Peyer's patch (tissue), 4 donors: ENCODE measurements at regions not wholly inside any gene's neighbourhood (a gene's known extent, or its start where the extent isn't known, plus 50 kb on each side); places are given as distances from the start of the nearest gene placed in this dataset.
"Not testable (repeated sequence)": the region's sequence is repeated elsewhere in the genome, so short reads cannot be mapped to it uniquely, and the experiment has no call there.

Experiments
- DNase-seq, 3 donors: peaks; one replicate each; pipeline ENCODE4 v3.0.0-alpha.2; 2017 to 2019
- H3K27ac ChIP-seq, 4 donors: fragments of 200-600 bp; sonication (generic); one replicate each; pipeline ENCODE4 v1.5.1; 2016 to 2019
- H3K27me3 ChIP-seq, 2 donors: fragments of 200-600 bp; sonication (generic); one replicate each; pipeline ENCODE4 v1.5.1; 2019
- H3K36me3 ChIP-seq, 3 donors: fragments of 200-600 bp; sonication (generic); one replicate each; pipeline ENCODE4 v1.5.1; 2016 to 2019
- H3K4me1 ChIP-seq, 4 donors: fragments of 200-600 bp; sonication (generic); one replicate each; pipeline ENCODE4 v1.5.1; 2016 to 2019
- H3K4me3 ChIP-seq, 4 donors: fragments of 200-600 bp; sonication (generic); 1 replicate in 3 of 4; 2 replicates in 1 of 4; pipeline ENCODE4 v1.5.1; 2016 to 2019; ENCODE audit warnings: mild to moderate bottlenecking in 1 of 4
- H3K9me3 ChIP-seq, 4 donors: fragments of 200-600 bp; sonication (generic); one replicate each; pipeline ENCODE4 v1.5.1; 2016 to 2019; ENCODE audit warnings: mild to moderate bottlenecking in 1 of 4
- CTCF ChIP-seq, 6 experiments: fragments of 450-650 bp in 4 of 6; fragments of 200-600 bp in 2 of 6; sonication (generic) in 1 of 6; IDR thresholded peaks; one replicate each; pipeline ENCODE4 v1.5.1; 2017 to 2019; ENCODE audit warnings: antibody characterized with exemption in 6 of 6, mild to moderate bottlenecking in 3 of 6, moderate library complexity in 1 of 6
- POLR2A ChIP-seq, 2 donors: fragments of 450-650 bp; IDR thresholded peaks; one replicate each; pipeline ENCODE4 v1.5.1; 2017; ENCODE audit warnings: antibody characterized with exemption in 2 of 2, mild to moderate bottlenecking in 2 of 2, moderate library complexity in 2 of 2

- H3K27me3 ChIP-seq, result no peaks in the 10 kb centered on the region
- DNase-seq, result no peak
- no peaks in the 10 kb centered on the region for H3K9me3 ChIP-seq
- TF ChIP-seq POLR2A (IDR thresholded peaks at IDR 0.05), result no peak
- TF ChIP-seq CTCF (IDR thresholded peaks at IDR 0.05), result no peak
- H3K4me1 ChIP-seq, result no peaks in the 10 kb centered on the region
- no peak overlapping the region for H3K4me3 ChIP-seq
- H3K27ac ChIP-seq, result no peak overlapping the region
- no peaks in the 10 kb centered on the region for H3K36me3 ChIP-seq
Observed at GRCh38 chr12:74391283-74391682, 146.4 kb upstream of the ATXN7L3B start.

GRCh38 chr12:74393272-74393671, 144.4 kb upstream of the ATXN7L3B start:
- Histone ChIP-seq H3K9me3 (no peaks in the 10 kb centered on the region), H3K27ac (no peak overlapping the region), H3K36me3 (no peaks in the 10 kb centered on the region), H3K27me3 (no peaks in the 10 kb centered on the region), H3K4me3 (no peak overlapping the region), H3K4me1 (no peaks in the 10 kb centered on the region)
- DNase-seq, result no peak
- TF ChIP-seq POLR2A (IDR thresholded peaks at IDR 0.05) (no peak), CTCF (IDR thresholded peaks at IDR 0.05) (no peak)

- DNase-seq, result no peak
- no peaks in the 10 kb centered on the region for H3K36me3 ChIP-seq
- no peak overlapping the region for H3K27ac ChIP-seq
- TF ChIP-seq CTCF (IDR thresholded peaks at IDR 0.05), result no peak
- no peak for TF ChIP-seq POLR2A (IDR thresholded peaks at IDR 0.05)
- H3K27me3 ChIP-seq, result no peaks in the 10 kb centered on the region
- no peaks in the 10 kb centered on the region for H3K9me3 ChIP-seq
- H3K4me1 ChIP-seq, result no peaks in the 10 kb centered on the region
- no peak overlapping the region for H3K4me3 ChIP-seq
Observed at GRCh38 chr12:74394647-74395046, 143.0 kb upstream of the ATXN7L3B start.

- no peaks in the 10 kb centered on the region for H3K36me3 ChIP-seq
- H3K27me3 ChIP-seq, result no peaks in the 10 kb centered on the region
- no peak for TF ChIP-seq CTCF (IDR thresholded peaks at IDR 0.05)
- TF ChIP-seq POLR2A (IDR thresholded peaks at IDR 0.05), result no peak
Observed at GRCh38 chr12:74401035-74401434, 136.6 kb upstream of the ATXN7L3B start.

GRCh38 chr12:74401966-74402365, 135.7 kb upstream of the ATXN7L3B start:
- TF ChIP-seq CTCF (IDR thresholded peaks at IDR 0.05), result no peak
- no peak for TF ChIP-seq POLR2A (IDR thresholded peaks at IDR 0.05)
- no peak overlapping the region for H3K27ac ChIP-seq
- H3K27me3 ChIP-seq, result no peaks in the 10 kb centered on the region
- no peaks in the 10 kb centered on the region for H3K9me3 ChIP-seq
- H3K4me1 ChIP-seq, result no peaks in the 10 kb centered on the region
- DNase-seq, result no peak
- H3K36me3 ChIP-seq, result no peaks in the 10 kb centered on the region
- no peak overlapping the region for H3K4me3 ChIP-seq

More at GRCh38 chr12:74401035-74401434, 136.6 kb upstream of the ATXN7L3B start:
- Histone ChIP-seq H3K27ac (no peak overlapping the region), H3K9me3 (no peaks in the 10 kb centered on the region), H3K4me3 (no peak overlapping the region), H3K4me1 (no peaks in the 10 kb centered on the region)
- no peak for DNase-seq

GRCh38 chr12:74403221-74403470, 134.5 kb upstream of the ATXN7L3B start:
- not testable (repeated sequence) for H3K36me3 ChIP-seq, DNase-seq, H3K27me3 ChIP-seq, H3K4me3 ChIP-seq, H3K27ac ChIP-seq, H3K9me3 ChIP-seq, H3K4me1 ChIP-seq
